Putamen (tissue), 1 donor: ENCODE measurements at regions not wholly inside any gene's neighbourhood (a gene's known extent, or its start where the extent isn't known, plus 50 kb on each side); places are given as distances from the start of the nearest gene placed in this dataset.
A peak's percentile ranks its signal among the peaks of the same experiment; 100 is the strongest.
"Not testable (repeated sequence)": the region's sequence is repeated elsewhere in the genome, so short reads cannot be mapped to it uniquely, and the experiment has no call there.

Experiments
- DNase-seq: peaks from one replicate; pipeline ENCODE4 v3.0.0-alpha.2; 2016; ENCODE audit warnings: low spot score

DNA sequence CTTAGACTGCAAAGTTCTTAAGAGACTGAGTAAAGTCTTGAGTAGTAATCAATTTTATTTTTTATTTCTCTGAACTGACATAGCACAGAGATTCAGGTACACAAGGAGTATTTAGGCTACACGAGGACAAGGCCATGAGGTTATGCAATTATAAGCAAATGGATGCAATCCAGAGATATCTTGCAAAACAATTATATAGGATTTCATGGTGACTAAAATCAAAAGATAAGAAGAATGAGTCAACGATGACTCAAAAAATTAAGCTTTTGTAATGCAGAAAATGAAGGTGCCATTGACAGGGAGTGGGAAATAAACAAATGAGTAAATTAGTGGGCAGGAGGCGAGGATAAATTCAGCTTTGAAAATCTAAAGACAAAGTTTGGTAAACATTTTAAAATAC, 66.7 kb upstream of the MYO3A start:
- DNase-seq, result no peak

GRCh38 chr10:25869067-25869591, 64.9 kb upstream of the MYO3A start:
- no peak for DNase-seq

DNA sequence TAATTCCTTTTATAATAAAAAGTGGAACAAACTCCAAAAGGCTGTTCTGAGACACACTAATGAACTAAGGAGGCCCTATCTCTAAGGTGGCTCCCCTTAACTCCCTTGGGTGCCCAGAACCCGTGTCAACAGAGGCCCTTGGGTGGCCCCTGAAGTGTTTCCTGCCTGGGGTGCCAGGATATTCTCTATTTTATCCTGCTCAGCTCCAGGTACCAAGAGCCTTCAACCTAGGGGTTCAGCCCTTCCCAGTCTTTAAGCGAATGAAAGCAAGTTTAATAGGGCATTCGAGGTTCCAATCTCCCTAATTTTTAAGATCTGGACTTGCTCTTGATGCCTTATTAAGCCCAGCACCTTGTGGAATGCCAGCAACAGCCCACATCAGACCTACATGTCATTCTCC, 64.4 kb upstream of the MYO3A start:
- DNase-seq, result no peak

GRCh38 chr10:25874402-25874801, 59.6 kb upstream of the MYO3A start:
- DNase-seq, result not testable (repeated sequence)

- DNase-seq, result peak; percentile 75
Measured at GRCh38 chr10:25875556-25876165, 58.4 kb upstream of the MYO3A start.

- peak; percentile 38 for DNase-seq
Measured at GRCh38 chr10:25877296-25877695, 56.7 kb upstream of the MYO3A start.
